ENCODE measurements at regions not wholly inside any gene's neighbourhood (a gene's known extent, or its start where the extent isn't known, plus 50 kb on each side); places are given as distances from the start of the nearest gene placed in this dataset.

DNA sequence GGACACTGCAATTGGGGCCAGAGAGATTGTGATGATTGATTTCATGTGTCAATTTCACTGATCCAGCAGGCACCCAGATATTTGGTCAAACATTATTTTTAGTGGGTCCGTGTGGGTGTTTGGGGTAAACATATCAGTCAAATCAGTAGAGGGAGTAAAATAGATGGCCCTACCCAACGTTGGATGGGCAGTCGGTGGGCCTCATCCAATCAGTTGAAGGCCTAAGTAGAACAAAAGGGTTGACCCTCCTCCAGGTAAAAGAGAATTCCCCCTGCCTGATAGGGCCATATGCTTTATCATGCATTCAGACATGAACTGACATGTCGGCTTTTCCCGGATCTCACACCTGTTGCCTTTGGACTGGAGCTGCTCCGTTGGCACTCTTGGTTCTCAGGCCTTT, 195.1 kb upstream of the CAND1 start:
- DNase-seq, result no peak
- no peak for FAIRE-seq
- no peak overlapping the region for H3K9ac ChIP-seq (ENCODE audit: low read length in 3 of 3)
- H3K36me3 ChIP-seq (ENCODE audit: control insufficient read depth in 2 of 3, insufficient read depth in 3 of 3, low read length in 3 of 3), result no peaks in the 10 kb centered on the region
- no peaks in the 10 kb centered on the region for H3K4me1 ChIP-seq (ENCODE audit: control insufficient read depth in 2 of 3, insufficient read depth in 2 of 3, low read depth in 1 of 3, low read length in 3 of 3)
- no peak overlapping the region for H3K4me3 ChIP-seq (ENCODE audit: low read length in 3 of 3)
- TF ChIP-seq, protein P1, sequence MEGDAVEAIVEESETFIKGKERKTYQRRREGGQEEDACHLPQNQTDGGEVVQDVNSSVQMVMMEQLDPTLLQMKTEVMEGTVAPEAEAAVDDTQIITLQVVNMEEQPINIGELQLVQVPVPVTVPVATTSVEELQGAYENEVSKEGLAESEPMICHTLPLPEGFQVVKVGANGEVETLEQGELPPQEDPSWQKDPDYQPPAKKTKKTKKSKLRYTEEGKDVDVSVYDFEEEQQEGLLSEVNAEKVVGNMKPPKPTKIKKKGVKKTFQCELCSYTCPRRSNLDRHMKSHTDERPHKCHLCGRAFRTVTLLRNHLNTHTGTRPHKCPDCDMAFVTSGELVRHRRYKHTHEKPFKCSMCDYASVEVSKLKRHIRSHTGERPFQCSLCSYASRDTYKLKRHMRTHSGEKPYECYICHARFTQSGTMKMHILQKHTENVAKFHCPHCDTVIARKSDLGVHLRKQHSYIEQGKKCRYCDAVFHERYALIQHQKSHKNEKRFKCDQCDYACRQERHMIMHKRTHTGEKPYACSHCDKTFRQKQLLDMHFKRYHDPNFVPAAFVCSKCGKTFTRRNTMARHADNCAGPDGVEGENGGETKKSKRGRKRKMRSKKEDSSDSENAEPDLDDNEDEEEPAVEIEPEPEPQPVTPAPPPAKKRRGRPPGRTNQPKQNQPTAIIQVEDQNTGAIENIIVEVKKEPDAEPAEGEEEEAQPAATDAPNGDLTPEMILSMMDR (IDR thresholded peaks at IDR 0.05; ENCODE audit: borderline replicate concordance, extremely low read depth, insufficient read depth), result no peak
- H3K27me3 ChIP-seq (ENCODE audit: control insufficient read depth, insufficient read depth, low read length), result no peaks in the 10 kb centered on the region
- no peak overlapping the region for H3K27ac ChIP-seq (ENCODE audit: low read depth in 2 of 2, low read length in 2 of 2)
- H3K9me3 ChIP-seq (ENCODE audit: control insufficient read depth in 2 of 3, insufficient read depth in 1 of 3, low read length in 3 of 3), result no peaks in the 10 kb centered on the region
- intact Hi-C loops (cut with DNase I), result no loop called here

DNA sequence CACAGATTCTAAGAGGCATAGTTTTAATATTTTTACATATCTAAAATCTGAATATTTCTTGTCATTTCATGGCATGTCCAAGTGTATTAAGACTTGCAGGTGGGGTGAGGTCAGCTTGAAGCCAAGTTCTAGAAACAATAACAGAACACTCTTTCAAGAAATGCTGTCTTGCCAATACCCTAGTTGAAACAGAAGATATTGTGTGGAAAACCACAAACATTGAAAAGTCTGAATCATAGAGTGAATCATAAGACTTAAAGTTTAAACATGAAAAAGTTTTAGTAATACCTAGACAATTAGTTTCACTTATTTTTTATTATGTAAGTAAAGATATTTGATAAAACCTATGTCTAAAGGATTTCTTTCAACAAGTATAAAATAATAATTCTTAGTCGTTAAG, 191.5 kb upstream of the CAND1 start:
- H3K9me3 ChIP-seq (ENCODE audit: control insufficient read depth in 2 of 3, insufficient read depth in 1 of 3, low read length in 3 of 3), result no peaks in the 10 kb centered on the region
- no peak for FAIRE-seq
- H3K9ac ChIP-seq (ENCODE audit: low read length in 3 of 3), result no peak overlapping the region
- H3K27ac ChIP-seq (ENCODE audit: low read depth in 2 of 2, low read length in 2 of 2), result no peak overlapping the region
- TF ChIP-seq, protein P1 (IDR thresholded peaks at IDR 0.05; ENCODE audit: borderline replicate concordance, extremely low read depth, insufficient read depth), result no peak
- no peaks in the 10 kb centered on the region for H3K36me3 ChIP-seq (ENCODE audit: control insufficient read depth in 2 of 3, insufficient read depth in 3 of 3, low read length in 3 of 3)
- H3K27me3 ChIP-seq (ENCODE audit: control insufficient read depth, insufficient read depth, low read length), result no peaks in the 10 kb centered on the region
- no peak overlapping the region for H3K4me3 ChIP-seq (ENCODE audit: low read length in 3 of 3)
- intact Hi-C loops (cut with DNase I), result no loop called here
- no peak for DNase-seq
- H3K4me1 ChIP-seq (ENCODE audit: control insufficient read depth in 2 of 3, insufficient read depth in 2 of 3, low read depth in 1 of 3, low read length in 3 of 3), result no peaks in the 10 kb centered on the region

DNA sequence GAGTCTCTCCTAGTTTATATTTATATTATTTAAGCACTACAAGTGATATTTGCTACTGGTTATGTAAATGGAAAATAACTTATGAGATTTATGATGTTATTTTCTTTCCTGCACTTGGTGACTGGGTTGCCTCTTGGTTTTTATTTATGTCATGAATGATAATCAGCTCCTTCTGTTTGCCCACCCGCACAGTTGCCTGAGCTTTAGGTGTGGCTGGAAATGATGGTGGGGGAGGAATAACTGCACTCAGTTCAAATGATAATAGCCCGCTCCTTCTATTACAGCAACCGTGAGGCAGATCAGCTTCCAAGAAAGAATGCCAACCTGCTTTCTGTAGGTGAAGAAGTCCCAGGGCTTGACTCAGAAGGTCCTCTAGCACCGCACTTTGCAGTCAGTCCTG, 190.2 kb upstream of the CAND1 start:
- H3K9ac ChIP-seq (ENCODE audit: low read length in 3 of 3), result no peak overlapping the region
- H3K4me3 ChIP-seq (ENCODE audit: low read length in 3 of 3), result no peak overlapping the region
- no peaks in the 10 kb centered on the region for H3K9me3 ChIP-seq (ENCODE audit: control insufficient read depth in 2 of 3, insufficient read depth in 1 of 3, low read length in 3 of 3)
- no peaks in the 10 kb centered on the region for H3K4me1 ChIP-seq (ENCODE audit: control insufficient read depth in 2 of 3, insufficient read depth in 2 of 3, low read depth in 1 of 3, low read length in 3 of 3)
- no peaks in the 10 kb centered on the region for H3K36me3 ChIP-seq (ENCODE audit: control insufficient read depth in 2 of 3, insufficient read depth in 3 of 3, low read length in 3 of 3)
- no peak overlapping the region for H3K27ac ChIP-seq (ENCODE audit: low read depth in 2 of 2, low read length in 2 of 2)
- TF ChIP-seq, protein P1 (IDR thresholded peaks at IDR 0.05; ENCODE audit: borderline replicate concordance, extremely low read depth, insufficient read depth), result no peak
- intact Hi-C loops (cut with DNase I), result no loop called here
- DNase-seq (peak in 1 of 5 donors; percentile 7), FAIRE-seq (no peak)
- no peaks in the 10 kb centered on the region for H3K27me3 ChIP-seq (ENCODE audit: control insufficient read depth, insufficient read depth, low read length)

DNA sequence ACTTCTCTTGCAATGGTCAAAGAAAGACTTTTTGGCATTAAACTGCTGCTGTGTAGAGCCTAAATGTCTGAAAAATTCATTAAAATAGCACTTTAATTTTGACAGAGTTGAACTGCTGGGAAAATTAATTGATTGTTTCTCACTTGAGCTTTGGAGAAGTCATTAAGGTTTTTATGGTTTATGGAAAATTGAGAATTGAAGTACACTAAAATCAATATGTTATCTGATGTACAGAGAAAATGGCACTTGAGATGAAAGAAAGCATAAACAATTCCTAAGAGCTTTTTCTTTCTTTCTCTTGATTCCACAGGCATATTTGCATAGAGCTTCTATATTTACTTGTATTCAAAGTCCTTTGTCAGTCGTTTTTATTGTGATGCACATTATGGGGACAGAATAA, 188.5 kb upstream of the CAND1 start:
- no peak for FAIRE-seq
- intact Hi-C loops (cut with DNase I), result no loop called here

More for the DNA sequence above, 188.5 kb upstream of the CAND1 start:
- H3K9ac ChIP-seq (ENCODE audit: low read length in 3 of 3), result no peak overlapping the region
- H3K9me3 ChIP-seq (ENCODE audit: control insufficient read depth in 2 of 3, insufficient read depth in 1 of 3, low read length in 3 of 3), result no peaks in the 10 kb centered on the region
- H3K27me3 ChIP-seq (ENCODE audit: control insufficient read depth, insufficient read depth, low read length), result no peaks in the 10 kb centered on the region
- H3K27ac ChIP-seq (ENCODE audit: low read depth in 2 of 2, low read length in 2 of 2), result no peak overlapping the region
- DNase-seq, result no peak
- no peak overlapping the region for H3K4me3 ChIP-seq (ENCODE audit: low read length in 3 of 3)
- TF ChIP-seq, protein P1 (IDR thresholded peaks at IDR 0.05; ENCODE audit: borderline replicate concordance, extremely low read depth, insufficient read depth), result no peak
- peaks cover 0 to 2% (median 0%) of the 10 kb centered on the region in 3 donors for H3K4me1 ChIP-seq (ENCODE audit: control insufficient read depth in 2 of 3, insufficient read depth in 2 of 3, low read depth in 1 of 3, low read length in 3 of 3)
- no peaks in the 10 kb centered on the region for H3K36me3 ChIP-seq (ENCODE audit: control insufficient read depth in 2 of 3, insufficient read depth in 3 of 3, low read length in 3 of 3)

Data from kidney (tissue), 13 donors.